ENCODE measurements at regions not wholly inside any gene's neighbourhood (a gene's known extent, or its start where the extent isn't known, plus 50 kb on each side); places are given as distances from the start of the nearest gene placed in this dataset.

DNA sequence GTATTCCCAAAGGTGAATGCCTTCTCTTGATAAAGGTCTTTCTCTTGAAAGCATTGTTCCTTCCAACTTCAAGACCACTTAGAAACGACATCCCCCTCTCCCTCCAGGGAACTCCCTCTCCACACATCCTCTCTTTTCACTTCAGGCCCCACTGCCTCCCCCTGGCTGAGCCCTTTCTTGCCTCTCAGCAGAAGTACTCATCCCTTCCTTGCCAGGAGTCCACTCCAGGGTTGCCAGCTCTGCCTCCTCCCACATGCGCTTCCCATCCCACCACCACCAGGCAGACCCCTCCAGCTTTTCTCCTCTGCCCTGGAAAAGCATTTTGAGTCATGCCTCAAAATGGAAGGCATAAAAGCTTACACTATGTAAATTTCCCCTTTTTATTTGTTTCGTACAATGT lies 126.3 kb upstream of the SALL3 start:
- TF ChIP-seq CTCF (IDR thresholded peaks at IDR 0.05; ENCODE audit: control extremely low read depth, extremely low read depth, low read depth, missing control alignments): no peak
- CTCF ChIA-PET: no interaction called here
- DNase-seq (ENCODE audit: extremely low spot score): no peak
- POLR2A ChIA-PET: no interaction called here

- TF ChIP-seq CTCF (IDR thresholded peaks at IDR 0.05; ENCODE audit: control extremely low read depth, extremely low read depth, low read depth, missing control alignments): no peak
- CTCF ChIA-PET: no interaction called here
- DNase-seq (ENCODE audit: extremely low spot score): no peak
- POLR2A ChIA-PET: no interaction called here
Measured at GRCh38 chr18:78855188-78855587, 124.4 kb upstream of the SALL3 start.

DNA sequence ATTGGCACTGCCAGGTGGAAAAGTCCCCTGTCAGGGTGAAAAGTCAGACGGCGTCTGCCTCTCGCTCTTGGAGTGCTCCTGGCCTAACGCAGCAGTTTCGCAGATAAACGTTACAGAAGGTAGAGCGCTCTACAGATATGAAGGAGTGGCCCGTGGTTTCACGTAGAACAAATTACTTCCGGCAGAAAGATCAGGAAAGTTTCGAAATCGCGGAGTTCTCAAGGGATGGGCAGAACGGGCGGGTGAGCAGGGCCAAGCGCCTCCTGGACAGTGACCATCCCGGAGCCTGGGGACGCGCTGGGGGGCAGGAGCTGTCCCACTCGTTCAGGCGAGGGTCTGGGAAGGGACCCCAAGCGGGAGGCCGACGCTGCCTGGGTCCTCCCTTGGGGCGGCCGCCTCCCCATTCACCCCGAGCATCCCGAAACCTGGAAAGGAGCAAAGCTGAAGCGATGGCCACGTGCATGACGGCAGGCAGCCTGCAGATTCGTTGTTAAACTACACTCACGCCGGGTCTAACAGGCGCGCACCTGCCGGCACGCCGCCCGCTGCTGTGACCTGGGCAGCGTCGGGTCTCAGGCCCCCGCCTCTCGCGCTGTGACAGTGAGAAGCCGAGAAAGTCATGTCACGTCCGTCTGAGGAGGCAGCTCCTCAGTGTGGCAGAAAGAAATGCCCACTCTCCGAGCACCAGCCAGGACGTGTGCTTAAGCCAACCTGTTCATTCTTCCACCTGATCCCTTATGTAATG lies 122.9 kb upstream of the SALL3 start:
- TF ChIP-seq CTCF (IDR thresholded peaks at IDR 0.05; ENCODE audit: control extremely low read depth, extremely low read depth, low read depth, missing control alignments): no peak
- POLR2A ChIA-PET: no interaction called here
- CTCF ChIA-PET: interaction anchor here (1.6 kb wide), 1 partner anchor 15 kb away, joined by 3 read pairs; no protein-coding TSS in a partner anchor
- DNase-seq (ENCODE audit: extremely low spot score): no peak

DNA sequence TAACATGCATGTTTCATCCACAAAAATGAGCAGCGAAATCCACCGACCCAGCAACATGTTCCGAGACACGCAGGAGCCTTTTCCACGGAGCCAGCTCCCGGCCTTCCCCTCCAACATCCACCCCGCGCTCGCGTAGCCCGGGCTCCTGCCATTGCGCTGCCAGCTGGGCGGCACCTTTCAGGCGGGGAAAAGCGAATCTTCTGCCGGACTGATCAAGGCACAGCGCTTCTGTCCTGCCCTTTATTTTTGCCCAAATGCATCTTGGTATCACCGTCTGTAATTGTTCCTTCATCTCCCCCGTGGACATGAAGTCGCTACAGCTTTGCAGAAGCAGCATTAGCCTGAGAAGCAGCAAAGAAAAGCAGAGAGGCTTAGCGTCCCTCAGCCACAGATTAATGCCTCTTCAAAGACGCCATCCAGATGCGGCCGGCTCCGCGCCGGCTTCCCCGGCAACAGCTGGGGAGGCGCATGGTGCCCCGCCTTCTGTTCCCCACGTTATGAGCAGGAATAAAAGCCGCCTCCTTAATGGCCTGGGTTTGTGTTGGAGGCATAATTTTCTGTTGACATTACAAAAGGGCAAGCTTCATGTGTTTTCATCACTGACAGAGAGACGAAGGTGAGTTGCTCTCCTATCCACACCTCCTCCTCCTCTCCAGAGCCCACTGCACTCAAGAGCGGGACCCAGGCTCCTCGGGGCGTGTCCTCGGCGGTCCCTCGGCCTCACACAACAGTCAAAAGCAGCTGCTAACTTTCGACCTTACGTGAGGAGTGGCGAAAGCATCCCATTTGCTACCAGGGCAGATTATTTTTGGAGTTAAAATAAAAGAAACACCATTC lies 122.1 kb upstream of the SALL3 start:
- no peak for TF ChIP-seq CTCF (IDR thresholded peaks at IDR 0.05; ENCODE audit: control extremely low read depth, extremely low read depth, low read depth, missing control alignments)
- DNase-seq (ENCODE audit: extremely low spot score): no peak
- POLR2A ChIA-PET: no interaction called here
- CTCF ChIA-PET: interaction anchor here (1.6 kb wide), 1 partner anchor 14 kb away, joined by 3 read pairs; no protein-coding TSS in a partner anchor

GRCh38 chr18:78859686-78860085 lies 119.9 kb upstream of the SALL3 start:
- POLR2A ChIA-PET: no interaction called here
- no peak for TF ChIP-seq CTCF (IDR thresholded peaks at IDR 0.05; ENCODE audit: control extremely low read depth, extremely low read depth, low read depth, missing control alignments)
- CTCF ChIA-PET: no interaction called here
- no peak for DNase-seq (ENCODE audit: extremely low spot score)

- CTCF ChIA-PET: interaction anchor here (0.7 kb wide), 1 partner anchor 19 kb away, joined by 3 read pairs; no protein-coding TSS in a partner anchor
- no peak for TF ChIP-seq CTCF (IDR thresholded peaks at IDR 0.05; ENCODE audit: control extremely low read depth, extremely low read depth, low read depth, missing control alignments)
- no peak for DNase-seq (ENCODE audit: extremely low spot score)
- POLR2A ChIA-PET: no interaction called here
Measured at GRCh38 chr18:78860117-78860516, 119.5 kb upstream of the SALL3 start.

Data from GM10248 (cell line).